ENCODE measurements at regions not wholly inside any gene's neighbourhood (a gene's known extent, or its start where the extent isn't known, plus 50 kb on each side); places are given as distances from the start of the nearest gene placed in this dataset.

GRCh38 chrX:109928596-109929335, 74.1 kb upstream of the TMEM164 start:
- no peak for DNase-seq (ENCODE audit: low spot score)

GRCh38 chrX:109931677-109932076, 71.2 kb upstream of the TMEM164 start:
- DNase-seq (ENCODE audit: low spot score), result no peak

GRCh38 chrX:109934434-109934833, 68.5 kb upstream of the TMEM164 start:
- no peak for DNase-seq (ENCODE audit: low spot score)

GRCh38 chrX:109934935-109935334, 68.0 kb upstream of the TMEM164 start:
- DNase-seq (ENCODE audit: low spot score), result no peak

GRCh38 chrX:109936114-109936513, 66.8 kb upstream of the TMEM164 start:
- no peak for DNase-seq (ENCODE audit: low spot score)

GRCh38 chrX:109936598-109936997, 66.3 kb upstream of the TMEM164 start:
- no peak for DNase-seq (ENCODE audit: low spot score)

GRCh38 chrX:109939498-109939897, 63.4 kb upstream of the TMEM164 start:
- no peak for DNase-seq (ENCODE audit: low spot score)

- DNase-seq (ENCODE audit: low spot score), result no peak
Observed at GRCh38 chrX:109940411-109940810, 62.5 kb upstream of the TMEM164 start.

- no peak for DNase-seq (ENCODE audit: low spot score)
Observed at GRCh38 chrX:109943092-109943739, 59.7 kb upstream of the TMEM164 start.

- no peak for DNase-seq (ENCODE audit: low spot score)
Observed at GRCh38 chrX:109943740-109944092, 59.2 kb upstream of the TMEM164 start.

- DNase-seq (ENCODE audit: low spot score), result no peak
Observed at GRCh38 chrX:109952050-109952449, 50.9 kb upstream of the TMEM164 start.

- no peak for DNase-seq (ENCODE audit: low spot score)
Observed at GRCh38 chrX:109952985-109953905, 49.7 kb upstream of the TMEM164 start.
